ENCODE measurements at regions not wholly inside any gene's neighbourhood (a gene's known extent, or its start where the extent isn't known, plus 50 kb on each side); places are given as distances from the start of the nearest gene placed in this dataset.

DNA sequence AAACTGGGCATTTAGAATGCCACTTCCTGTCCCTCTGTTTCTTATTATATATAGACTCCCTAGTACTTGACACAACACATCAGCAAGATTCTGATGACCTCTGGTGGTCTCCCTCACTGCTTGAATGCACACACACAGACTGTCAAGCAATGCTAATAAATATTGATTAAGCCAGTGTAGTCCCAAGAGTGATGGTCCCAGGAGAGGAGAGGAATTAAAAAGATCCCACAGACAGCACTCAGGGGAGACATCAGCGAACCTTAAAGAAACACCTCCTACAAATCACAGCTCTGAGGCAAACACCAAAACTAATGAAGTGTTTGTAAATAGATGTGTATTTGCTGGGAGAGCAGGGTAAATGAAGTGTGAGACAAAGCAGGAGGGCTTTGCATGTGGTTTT lies 1291.2 kb downstream of the XPNPEP1 start:
- ChIA-PET POLR2A (no interaction called here), CTCF (no interaction called here)
- WGBS (ENCODE audit: insufficient coverage) = no CpG with 5 or more reads among the region's 1 CpG
- Mint-ChIP-seq H3K27me3 (no peaks in the 10 kb centered on the region), H3K9me3 (ENCODE audit: insufficient read depth) (peaks cover 3% of the 10 kb centered on the region), H3K4me3 (no peak overlapping the region), H3K27ac (peak overlapping the region; percentile 60), H3K4me1 (peaks cover 35% of the 10 kb centered on the region)
- H2AFZ ChIP-seq (ENCODE audit: insufficient read depth, low read depth, low read length, poor library complexity, severe bottlenecking) = peak overlapping the region; percentile 4
- no peak overlapping the region for H3K9ac ChIP-seq (ENCODE audit: low read length)
- no peak overlapping the region for H3K4me3 ChIP-seq (ENCODE audit: control extremely low read depth in 1 of 5, extremely low read depth in 1 of 5, insufficient read depth in 1 of 5, low read depth in 2 of 5, low read length in 4 of 5)
- TF ChIP-seq EZH2 (IDR thresholded peaks at IDR 0.05; ENCODE audit: borderline replicate concordance, insufficient read depth, low read depth, low read length, poor library complexity, severe bottlenecking) = no peak
- TF ChIP-seq, protein P1, sequence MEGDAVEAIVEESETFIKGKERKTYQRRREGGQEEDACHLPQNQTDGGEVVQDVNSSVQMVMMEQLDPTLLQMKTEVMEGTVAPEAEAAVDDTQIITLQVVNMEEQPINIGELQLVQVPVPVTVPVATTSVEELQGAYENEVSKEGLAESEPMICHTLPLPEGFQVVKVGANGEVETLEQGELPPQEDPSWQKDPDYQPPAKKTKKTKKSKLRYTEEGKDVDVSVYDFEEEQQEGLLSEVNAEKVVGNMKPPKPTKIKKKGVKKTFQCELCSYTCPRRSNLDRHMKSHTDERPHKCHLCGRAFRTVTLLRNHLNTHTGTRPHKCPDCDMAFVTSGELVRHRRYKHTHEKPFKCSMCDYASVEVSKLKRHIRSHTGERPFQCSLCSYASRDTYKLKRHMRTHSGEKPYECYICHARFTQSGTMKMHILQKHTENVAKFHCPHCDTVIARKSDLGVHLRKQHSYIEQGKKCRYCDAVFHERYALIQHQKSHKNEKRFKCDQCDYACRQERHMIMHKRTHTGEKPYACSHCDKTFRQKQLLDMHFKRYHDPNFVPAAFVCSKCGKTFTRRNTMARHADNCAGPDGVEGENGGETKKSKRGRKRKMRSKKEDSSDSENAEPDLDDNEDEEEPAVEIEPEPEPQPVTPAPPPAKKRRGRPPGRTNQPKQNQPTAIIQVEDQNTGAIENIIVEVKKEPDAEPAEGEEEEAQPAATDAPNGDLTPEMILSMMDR (IDR thresholded peaks at IDR 0.05) = no peak
- no peak for ATAC-seq (ENCODE audit: low read depth)
- intact Hi-C loops (cut with micrococcal nuclease) = no loop called here
- peaks cover 21 to 25% of the 10 kb centered on the region in 2 donors for H3K4me1 ChIP-seq (ENCODE audit: control insufficient read depth in 2 of 2, insufficient read depth in 2 of 2, low read length in 2 of 2)
- no peak overlapping the region for H3K4me2 ChIP-seq (replicated peaks; ENCODE audit: low read depth, low read length, poor library complexity, severe bottlenecking)
- H3K27me3 ChIP-seq (replicated peaks in 1 of 4; ENCODE audit: control extremely low read depth in 1 of 4, control insufficient read depth in 3 of 4, insufficient read depth in 4 of 4, low read length in 3 of 4) = no peaks in the 10 kb centered on the region
- no peaks in the 10 kb centered on the region for H3K9me3 ChIP-seq (ENCODE audit: control extremely low read depth in 1 of 3, control insufficient read depth in 2 of 3, insufficient read depth in 1 of 3, low read length in 2 of 3)
- DNase-seq = peak; percentile 3
- H3K36me3 ChIP-seq (replicated peaks in 1 of 2; ENCODE audit: control extremely low read depth in 1 of 2, control insufficient read depth in 1 of 2, extremely low read depth in 1 of 2, insufficient read depth in 2 of 2, low read length in 1 of 2) = no peaks in the 10 kb centered on the region
- no peaks in the 10 kb centered on the region for H4K20me1 ChIP-seq (ENCODE audit: control insufficient read depth, insufficient read depth, low read length, poor library complexity, severe bottlenecking)
- H3K27ac ChIP-seq (ENCODE audit: low read length in 2 of 2) = no peak overlapping the region
- H3K79me2 ChIP-seq (ENCODE audit: control insufficient read depth, insufficient read depth, low read length) = no peaks in the 10 kb centered on the region

DNA sequence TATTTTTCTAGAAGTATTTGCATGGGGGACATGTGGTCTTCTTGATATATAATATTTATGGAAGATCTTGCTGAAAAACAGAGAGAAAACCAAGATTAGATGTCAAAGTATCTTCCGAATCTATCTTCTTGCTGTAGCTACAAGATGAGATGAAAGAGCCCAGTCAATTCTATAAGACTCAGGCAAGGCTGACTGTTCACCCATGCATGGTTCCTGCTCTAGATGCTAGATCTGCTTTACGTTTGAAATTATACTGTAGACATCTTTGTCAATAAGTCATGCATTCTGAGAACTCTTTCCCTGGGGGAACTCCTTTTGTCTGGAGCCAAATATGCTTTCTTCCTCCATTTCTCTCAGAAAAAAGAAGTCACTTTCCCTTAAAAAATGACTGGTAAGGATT lies 1292.0 kb downstream of the XPNPEP1 start:
- Mint-ChIP-seq H3K27ac (peak overlapping the region; percentile 33), H3K4me3 (peak overlapping the region; percentile 14), H3K27me3 (no peaks in the 10 kb centered on the region), H3K4me1 (peaks cover 35% of the 10 kb centered on the region), H3K9me3 (ENCODE audit: insufficient read depth) (peaks cover 3% of the 10 kb centered on the region)
- H3K9me3 ChIP-seq (ENCODE audit: control extremely low read depth in 1 of 3, control insufficient read depth in 2 of 3, insufficient read depth in 1 of 3, low read length in 2 of 3) = no peaks in the 10 kb centered on the region
- H3K9ac ChIP-seq (ENCODE audit: low read length) = peak overlapping the region; percentile 16
- no peak overlapping the region for H3K4me3 ChIP-seq (ENCODE audit: control extremely low read depth in 1 of 5, extremely low read depth in 1 of 5, insufficient read depth in 1 of 5, low read depth in 2 of 5, low read length in 4 of 5)
- no peaks in the 10 kb centered on the region for H3K79me2 ChIP-seq (ENCODE audit: control insufficient read depth, insufficient read depth, low read length)
- ATAC-seq (ENCODE audit: low read depth) = peak; percentile 51
- intact Hi-C loops (cut with micrococcal nuclease) = no loop called here
- CTCF ChIA-PET = no interaction called here
- WGBS (ENCODE audit: insufficient coverage) = 75% methylated on average over 1 of the region's 2 CpGs
- H3K36me3 ChIP-seq (replicated peaks in 1 of 2; ENCODE audit: control extremely low read depth in 1 of 2, control insufficient read depth in 1 of 2, extremely low read depth in 1 of 2, insufficient read depth in 2 of 2, low read length in 1 of 2) = no peaks in the 10 kb centered on the region
- H4K20me1 ChIP-seq (ENCODE audit: control insufficient read depth, insufficient read depth, low read length, poor library complexity, severe bottlenecking) = no peaks in the 10 kb centered on the region
- peak overlapping the region; percentile 37 for H3K4me2 ChIP-seq (replicated peaks; ENCODE audit: low read depth, low read length, poor library complexity, severe bottlenecking)
- TF ChIP-seq EZH2 (IDR thresholded peaks at IDR 0.05; ENCODE audit: borderline replicate concordance, insufficient read depth, low read depth, low read length, poor library complexity, severe bottlenecking) = no peak
- TF ChIP-seq, protein P1 (IDR thresholded peaks at IDR 0.05) = no peak
- POLR2A ChIA-PET = no interaction called here
- peaks cover 21 to 25% of the 10 kb centered on the region in 2 donors for H3K4me1 ChIP-seq (ENCODE audit: control insufficient read depth in 2 of 2, insufficient read depth in 2 of 2, low read length in 2 of 2)
- peak; percentile 34 for DNase-seq
- peak overlapping the region in 1 of 2 donors; percentile 53 for H3K27ac ChIP-seq (ENCODE audit: low read length in 2 of 2)
- peak overlapping the region; percentile 23 for H2AFZ ChIP-seq (ENCODE audit: insufficient read depth, low read depth, low read length, poor library complexity, severe bottlenecking)
- no peaks in the 10 kb centered on the region for H3K27me3 ChIP-seq (replicated peaks in 1 of 4; ENCODE audit: control extremely low read depth in 1 of 4, control insufficient read depth in 3 of 4, insufficient read depth in 4 of 4, low read length in 3 of 4)

All from B cell (primary cell).